HG03575 (cell line): ENCODE measurements at regions not wholly inside any gene's neighbourhood (a gene's known extent, or its start where the extent isn't known, plus 50 kb on each side); places are given as distances from the start of the nearest gene placed in this dataset.
"Not testable (repeated sequence)": the region's sequence is repeated elsewhere in the genome, so short reads cannot be mapped to it uniquely, and the experiment has no call there.

ENCODE experiments used
- ATAC-seq: cut with Tn5 transposase; IDR thresholded peaks from one replicate; pipeline ENCODE4 v1.9.1; 2021; ENCODE audit not compliant: unreplicated experiment, insufficient number of reproducible peaks, low FRiP score; ENCODE audit errors: extremely low read depth

DNA sequence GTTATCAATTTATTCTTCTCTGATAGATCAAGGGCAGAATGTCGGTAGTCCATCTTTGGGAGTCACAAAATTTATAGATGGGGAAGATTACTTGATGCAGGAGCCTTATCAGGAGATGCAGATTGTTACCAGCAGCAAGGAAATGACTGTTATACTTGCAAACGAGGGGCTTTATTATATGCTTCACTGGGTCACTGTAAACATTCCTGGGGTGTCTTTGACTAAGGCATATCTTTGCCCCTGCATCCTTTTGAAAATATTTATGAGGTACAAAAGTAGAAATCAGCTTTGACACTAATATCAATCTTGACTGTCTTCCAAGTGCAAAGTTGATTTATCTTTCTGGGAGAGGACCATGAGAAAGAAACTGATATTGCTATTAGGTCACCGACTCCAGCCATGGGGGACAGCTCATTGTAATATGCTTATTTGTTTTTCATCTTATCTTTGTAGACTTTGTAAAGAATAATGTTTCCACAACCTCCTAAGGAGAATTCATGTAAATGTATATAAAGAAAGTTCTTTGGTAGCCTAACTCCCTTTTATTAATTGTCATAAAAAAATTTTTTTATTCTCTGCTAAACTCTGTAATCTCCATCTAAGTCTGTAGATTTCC is 177.3 kb upstream of the EMCN start:
- ATAC-seq: no peak

DNA sequence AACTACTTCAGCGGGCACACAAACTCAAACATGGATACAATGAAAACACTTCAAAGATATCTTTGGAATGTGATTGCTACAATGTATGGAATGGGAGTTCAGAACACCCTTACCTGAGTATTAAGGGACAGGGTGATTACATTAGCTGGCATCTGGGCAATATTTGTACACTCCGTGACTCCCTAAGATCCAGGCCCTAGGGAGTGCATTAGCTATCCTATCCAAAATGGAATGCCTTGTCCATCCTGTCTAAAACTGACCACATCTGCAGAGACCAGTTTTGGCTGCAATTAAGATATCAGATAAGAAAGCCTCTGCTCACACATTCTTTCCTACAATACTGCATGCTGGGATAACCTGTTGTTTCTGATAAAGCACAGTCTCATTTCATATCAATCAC is 176.6 kb upstream of the EMCN start:
- no peak for ATAC-seq

DNA sequence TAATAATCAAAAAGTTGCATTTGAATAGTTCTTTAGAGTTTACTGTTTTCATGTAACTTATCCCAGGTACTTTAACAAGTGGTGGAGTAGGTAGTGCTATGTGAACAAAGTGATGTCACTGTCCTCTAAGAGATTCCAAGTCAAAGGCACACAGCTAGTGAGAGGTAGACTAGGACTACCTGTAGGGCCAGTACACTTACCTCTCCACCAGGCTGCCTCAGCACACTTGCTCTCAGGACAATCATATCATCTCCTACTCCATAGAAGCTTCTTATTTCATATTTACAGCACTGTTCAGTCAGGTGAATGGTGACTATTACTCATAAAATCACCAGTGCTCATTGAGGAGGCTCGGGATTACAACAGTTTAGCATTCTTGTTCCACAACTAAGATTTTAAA is 173.0 kb upstream of the EMCN start:
- no peak for ATAC-seq

DNA sequence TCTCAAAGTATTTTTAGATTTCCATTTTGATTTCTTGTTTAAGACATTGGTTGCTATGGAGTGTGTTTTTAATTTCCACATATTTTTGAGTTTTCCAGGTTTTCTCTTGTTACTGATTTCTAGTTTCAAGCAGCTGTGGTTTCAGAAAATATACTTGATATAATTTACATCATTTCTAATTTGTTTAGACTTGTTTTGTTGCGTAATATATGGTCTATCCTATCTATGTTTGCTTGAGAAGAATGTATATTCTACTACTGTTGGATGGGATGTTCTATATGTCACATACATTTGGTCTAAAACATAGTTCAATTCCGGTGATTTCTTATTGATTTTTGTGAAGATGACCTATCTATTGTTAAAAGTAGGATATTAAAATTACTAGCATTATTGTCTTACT is 170.5 kb upstream of the EMCN start:
- no peak for ATAC-seq

DNA sequence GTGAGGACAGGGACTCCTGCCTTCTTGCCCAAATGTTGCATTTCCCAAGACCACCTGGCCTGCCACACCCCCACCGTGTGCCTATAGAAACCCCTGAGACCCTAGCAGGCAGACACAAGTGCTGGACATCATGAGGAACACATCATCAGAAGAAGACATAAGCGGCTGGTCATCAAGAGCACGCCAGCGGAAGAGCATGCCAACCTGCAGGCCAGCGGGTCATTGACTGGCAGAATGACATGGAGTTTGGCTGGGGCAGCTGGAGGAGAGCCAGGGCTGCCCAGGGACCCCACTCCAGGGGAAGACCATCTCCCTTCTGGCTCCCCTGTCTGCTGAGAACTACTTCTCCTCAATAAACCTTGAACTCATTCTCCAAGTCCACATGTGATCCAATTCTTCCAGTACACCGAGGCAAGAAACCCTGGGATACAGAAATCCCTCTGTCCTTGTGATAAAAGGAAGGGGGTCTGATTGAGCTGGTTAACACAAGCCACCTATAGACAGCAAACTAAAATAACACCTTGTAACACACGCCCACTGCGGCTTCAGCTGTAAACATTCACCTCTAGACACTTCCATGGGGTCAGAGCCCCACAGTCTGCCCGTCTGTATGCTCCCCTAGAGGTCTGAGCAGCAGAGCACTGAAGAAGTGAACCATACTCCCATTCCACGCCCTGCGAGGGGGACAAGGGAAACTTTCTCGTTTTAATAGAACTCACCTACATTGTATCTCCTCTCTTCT is 164.8 kb upstream of the EMCN start:
- no peak for ATAC-seq

DNA sequence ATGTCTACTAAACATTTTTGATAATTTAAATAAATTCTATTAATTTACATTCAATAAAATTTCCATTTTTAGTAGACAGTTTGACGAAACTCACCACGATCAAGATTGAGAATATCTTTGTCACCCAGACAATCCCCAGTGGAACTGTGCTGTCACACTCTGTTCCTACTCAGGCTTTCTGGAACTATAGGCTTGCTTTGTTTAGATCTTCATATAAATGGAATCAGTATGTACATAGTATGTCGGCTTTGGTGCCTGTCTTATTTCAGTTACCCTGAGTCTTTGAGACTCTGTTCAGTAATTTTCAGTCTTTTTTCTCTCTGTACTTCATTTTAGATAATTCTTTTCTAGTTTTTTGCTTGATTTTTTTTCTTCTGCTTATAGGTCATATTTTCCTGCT is 163.5 kb upstream of the EMCN start:
- ATAC-seq: no peak

DNA sequence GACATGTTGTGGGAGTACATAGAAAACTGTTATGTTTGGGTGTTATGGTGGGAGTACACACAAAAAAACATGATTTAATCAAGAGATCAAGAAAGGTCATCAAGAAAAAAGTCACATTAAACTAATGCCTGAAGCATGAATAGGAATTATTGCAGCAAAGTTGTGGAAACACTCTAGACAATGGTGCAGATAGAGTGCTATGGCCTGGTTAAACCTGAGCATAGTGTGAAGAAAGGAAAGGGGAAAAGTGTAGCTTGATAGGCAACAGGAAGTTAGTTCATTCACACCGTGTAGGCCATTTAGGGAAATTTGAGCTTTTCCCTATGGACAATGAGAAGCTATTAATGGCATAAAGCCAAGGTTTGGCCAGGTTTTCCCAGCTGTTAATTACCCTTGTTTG is 162.1 kb upstream of the EMCN start:
- ATAC-seq: no peak

DNA sequence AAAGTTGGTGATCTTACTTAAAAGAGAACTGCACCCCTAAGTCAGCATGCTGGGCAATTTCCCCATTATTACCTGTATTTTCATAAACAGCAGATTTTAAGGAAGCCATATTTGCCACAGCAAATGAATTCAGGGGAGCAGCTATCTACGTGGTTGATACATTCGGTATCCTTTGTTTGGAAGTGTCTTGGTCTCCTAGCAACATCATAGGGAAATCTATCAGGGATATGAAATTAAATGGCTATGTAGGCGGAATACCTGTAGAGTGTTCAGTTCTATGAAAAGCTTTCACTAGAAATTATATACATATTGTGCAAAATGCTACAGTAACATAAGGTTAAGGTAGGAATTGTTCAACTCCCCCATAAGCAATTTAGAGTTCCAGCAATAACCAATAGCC is 157.2 kb upstream of the EMCN start:
- no peak for ATAC-seq

DNA sequence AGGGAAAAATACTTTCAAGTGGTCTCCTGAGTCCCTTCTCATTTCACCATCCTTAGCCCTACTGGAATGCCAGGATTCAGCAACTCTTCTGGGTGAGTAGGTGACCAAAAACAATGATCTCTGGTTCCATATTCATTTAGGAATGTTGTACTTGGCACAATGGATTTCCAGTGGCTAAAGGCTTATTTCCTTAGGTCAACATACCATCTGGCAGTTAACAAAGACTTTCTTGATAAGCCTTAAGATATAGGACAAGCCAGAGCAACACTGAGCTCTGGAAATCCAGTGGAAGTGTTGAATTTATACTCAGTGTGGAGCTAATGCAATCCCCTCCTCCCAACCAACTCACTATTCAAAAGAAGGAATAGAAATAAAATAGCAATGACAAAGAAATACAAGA is 139.4 kb upstream of the EMCN start:
- no peak for ATAC-seq

DNA sequence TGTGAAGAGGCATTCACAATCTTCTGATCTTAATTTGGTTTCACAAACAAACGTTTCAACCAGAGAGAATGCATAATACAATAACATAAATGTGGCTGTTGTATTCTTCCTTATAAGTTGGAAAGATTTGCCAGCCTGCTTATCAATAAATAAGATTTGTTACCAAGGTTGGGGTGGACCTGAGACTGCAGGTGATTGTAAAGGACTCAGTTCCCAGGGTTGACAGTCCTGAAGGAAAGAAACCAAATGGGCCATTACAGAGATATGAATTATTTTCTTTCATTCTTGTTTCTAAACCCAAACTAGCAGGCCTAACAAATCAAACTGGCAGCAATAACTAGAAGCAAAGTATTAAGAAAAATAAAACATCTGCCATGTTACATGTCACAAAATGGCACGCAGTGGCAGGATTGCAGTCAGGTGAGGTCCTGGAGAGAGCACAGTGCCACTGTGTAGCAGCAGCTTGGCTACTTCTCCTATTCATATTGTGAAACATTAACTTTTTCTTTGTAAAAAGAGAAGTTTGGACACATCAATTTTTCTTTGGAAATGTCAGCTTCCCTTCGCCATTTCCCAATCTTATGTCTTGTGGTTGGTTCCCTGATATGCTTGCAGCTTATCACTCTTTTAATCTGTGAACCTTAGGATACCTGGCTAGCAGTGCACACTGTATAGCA is 133.8 kb upstream of the EMCN start:
- no peak for ATAC-seq

DNA sequence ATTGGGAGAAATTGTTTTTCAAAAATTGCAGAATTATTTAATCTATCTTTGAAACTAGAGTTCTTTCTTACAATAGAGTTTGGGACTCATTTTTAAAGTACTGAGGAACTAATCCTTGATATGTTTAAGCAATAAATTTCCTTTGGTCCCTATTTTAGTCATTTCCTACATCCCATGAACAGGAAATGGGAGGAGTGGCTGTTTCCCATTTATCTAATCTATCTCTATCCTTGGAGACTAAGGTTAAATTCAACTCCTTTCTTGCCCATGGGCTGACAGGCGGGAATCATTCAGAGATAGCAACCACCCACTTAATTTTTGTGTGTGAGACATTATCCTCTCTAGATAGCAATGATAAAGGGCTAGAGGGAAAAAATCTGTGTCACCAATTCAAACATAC is 131.6 kb upstream of the EMCN start:
- no peak for ATAC-seq

DNA sequence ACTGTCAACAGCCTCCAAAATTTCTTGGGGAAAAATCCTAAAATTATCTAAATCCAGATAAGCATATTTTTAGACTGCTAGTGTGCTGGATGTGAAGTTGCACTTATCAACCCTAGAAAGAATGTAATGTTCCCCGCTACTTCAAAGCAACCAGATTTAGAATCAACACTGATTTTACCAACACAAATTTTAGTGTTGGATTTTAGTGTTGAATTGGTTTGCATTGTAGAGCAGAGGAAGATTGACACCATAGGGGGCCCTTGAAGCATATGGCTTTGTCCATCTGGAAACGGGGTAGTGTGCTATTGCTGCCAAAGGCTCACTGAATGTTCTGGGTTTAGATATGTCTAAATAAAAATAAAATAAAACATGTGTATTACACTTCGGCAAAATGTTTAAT is 126.3 kb upstream of the EMCN start:
- no peak for ATAC-seq

DNA sequence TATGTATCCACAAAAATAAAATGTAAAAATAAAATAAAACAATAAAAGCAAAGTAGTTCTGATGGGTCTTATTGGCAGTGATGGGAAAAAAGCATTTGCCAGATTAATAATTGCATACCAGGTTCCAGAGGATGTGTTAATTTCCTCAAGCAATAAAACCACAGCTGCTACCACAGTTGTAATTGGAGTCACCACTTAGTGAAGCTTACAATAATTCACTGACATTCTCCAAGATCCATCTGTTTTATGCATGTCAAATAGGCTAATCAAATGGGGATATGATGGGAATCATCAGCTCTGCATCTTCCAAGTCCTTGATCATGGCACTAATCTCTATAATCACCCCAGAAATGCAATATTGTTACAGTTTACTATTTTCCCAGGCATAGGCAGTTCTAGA is 123.5 kb upstream of the EMCN start:
- no peak for ATAC-seq

DNA sequence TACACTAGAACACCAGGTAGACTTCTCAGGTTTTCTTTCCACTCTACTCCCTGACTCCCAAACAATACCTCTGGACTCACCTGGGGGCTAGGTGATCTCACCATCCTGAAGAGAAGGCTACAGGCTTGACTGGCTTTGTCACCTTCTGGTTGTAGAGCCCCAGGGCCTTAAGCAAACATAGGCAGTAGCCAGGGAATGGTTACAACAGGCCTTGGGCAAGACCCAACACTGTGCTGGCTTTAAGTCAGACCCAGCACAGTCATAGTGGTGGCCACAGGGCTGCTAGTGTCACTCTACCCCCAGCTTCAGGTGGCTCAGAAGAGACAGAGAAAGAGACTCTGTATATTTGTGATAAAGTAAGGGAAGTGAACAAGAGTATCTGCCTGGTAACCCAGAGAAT is 118.1 kb upstream of the EMCN start:
- ATAC-seq: no peak

DNA sequence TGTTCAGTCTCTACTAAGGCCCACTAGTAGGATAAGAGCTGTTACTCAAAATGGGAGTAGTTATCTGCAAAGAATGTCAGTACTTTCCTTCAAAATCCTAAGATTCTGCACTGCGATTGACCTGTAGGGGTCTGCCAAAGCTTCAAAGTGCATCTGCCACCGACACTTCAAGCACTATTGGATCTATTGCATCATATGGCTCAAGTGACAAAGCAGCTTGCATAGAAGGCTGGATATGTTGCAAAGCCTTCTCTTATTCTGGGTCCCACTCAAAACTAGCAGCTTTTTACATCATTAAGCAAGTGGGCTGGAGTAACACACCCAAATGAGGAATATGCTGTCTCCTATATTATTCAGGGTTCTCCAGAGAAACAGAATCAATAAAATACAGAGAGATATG is 115.4 kb upstream of the EMCN start:
- ATAC-seq: no peak

DNA sequence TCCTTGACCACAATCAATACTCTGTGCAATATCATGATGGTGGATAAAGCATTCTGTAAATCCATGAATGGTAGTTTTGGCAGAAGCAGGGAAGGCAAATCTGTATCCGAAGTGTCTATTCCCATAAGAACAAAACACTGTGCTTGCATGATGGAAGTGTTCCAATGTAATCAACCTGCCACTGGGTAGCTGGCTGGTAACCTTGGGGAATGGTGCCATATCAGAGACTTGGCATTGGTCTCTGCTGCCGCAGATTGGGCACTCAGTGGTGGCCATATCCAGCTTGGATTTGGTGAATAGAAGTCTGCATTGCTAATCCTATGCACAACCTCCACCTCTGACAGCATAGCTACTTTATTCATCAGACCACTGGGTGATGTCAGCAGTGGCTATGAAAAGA is 114.3 kb upstream of the EMCN start:
- ATAC-seq: no peak

DNA sequence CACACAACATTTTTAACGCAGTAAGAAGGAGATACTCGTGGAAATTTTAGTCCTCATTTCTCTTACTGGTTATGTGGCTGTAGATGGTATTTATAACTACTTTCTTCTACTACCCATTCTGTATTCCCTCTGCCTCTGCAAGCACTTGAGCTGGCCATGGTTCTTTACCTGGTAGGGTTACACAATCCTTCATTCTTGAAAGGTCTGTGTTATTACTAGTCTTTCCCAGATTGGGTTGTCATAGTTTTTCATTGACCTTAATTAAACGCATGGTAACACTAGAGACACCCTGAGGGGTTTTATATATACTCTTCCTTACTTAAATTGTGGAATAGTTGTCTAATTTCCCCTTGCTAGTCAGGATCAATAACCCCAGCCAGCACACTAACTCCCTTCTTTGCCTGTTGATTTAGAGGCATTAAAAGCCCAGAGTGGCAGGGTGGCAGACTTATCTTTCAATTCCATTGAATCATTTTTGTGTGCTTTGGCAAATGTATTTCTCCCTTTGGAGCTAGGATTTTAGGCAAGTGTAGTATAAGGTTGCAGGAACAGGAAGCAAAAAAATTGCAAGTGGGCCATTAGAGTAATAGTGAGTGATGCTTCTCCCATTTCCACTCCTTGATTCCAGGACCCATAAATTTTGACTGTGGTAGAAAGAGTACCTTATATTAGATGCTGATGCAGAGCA is 113.6 kb upstream of the EMCN start:
- no peak for ATAC-seq

DNA sequence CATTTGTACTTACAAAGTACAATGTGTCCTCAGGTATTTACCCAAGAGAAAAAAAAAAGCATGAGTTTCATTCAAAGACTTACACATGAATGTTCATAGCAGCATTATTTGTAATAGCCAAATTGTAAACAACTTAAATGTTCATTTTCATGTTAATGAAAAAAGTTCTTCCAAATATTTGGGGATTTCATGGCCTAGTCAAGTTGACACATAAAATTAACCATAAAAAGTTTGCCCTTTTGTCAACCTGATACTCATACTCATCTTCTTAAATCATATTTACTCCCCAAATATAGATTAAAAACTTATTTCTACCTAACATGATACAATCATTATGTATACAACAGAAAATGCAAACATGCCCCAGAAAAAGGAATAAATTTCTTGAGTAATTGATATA is 112.5 kb upstream of the EMCN start:
- ATAC-seq: no peak

DNA sequence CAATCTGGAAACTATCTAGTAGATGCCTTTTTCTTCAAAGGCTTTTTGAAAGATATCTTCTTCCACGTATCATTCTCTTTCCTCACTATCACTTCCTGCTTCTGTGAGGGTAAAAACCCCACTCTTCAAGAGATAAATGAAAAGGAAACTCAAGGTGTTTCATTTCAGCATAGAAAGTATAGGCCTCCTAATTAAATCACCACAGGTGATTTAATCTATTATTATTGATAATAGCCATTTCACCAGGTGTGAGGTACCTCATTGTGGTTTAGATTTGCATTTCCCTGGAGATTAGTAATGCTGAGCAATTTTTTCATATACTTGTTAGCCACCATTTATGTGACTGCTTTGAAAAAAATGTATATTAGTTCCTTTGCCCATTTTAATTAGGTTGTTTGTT is 92.0 kb upstream of the EMCN start:
- ATAC-seq: no peak

DNA sequence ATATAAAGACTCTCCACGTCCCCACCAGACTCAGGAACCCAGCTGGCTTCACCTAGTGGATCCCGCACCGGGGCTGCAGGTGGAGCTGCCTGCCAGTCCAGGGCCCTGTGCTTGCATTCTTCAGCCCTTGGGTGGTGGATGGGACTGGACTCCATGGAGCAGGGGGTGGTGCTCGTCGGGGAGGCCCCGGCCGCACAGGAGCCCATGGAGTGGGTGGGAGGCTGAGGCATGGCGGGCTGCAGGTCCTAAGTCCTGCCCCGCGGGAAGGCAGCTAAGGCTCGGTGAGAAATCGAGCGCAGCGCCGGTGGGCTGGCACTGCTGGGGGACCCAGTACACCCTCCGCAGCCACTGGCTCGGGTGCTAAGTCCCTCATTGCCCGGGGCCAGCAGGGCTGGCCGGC is 90.8 kb upstream of the EMCN start:
- ATAC-seq: not testable (repeated sequence)
